ENCODE measurements at regions not wholly inside any gene's neighbourhood (a gene's known extent, or its start where the extent isn't known, plus 50 kb on each side); places are given as distances from the start of the nearest gene placed in this dataset.

GRCh38 chr2:200138391-200139124 lies 167.9 kb upstream of the SPATS2L start:
- no peak for TF ChIP-seq CTCF (IDR thresholded peaks at IDR 0.05)
- no peak for TF ChIP-seq POLR2A (IDR thresholded peaks at IDR 0.05)
